ENCODE measurements at regions not wholly inside any gene's neighbourhood (a gene's known extent, or its start where the extent isn't known, plus 50 kb on each side); places are given as distances from the start of the nearest gene placed in this dataset.
A peak's percentile ranks its signal among the peaks of the same experiment; 100 is the strongest.
"Not testable (repeated sequence)": the region's sequence is repeated elsewhere in the genome, so short reads cannot be mapped to it uniquely, and the experiment has no call there.

- no peak overlapping the region for H3K4me3 ChIP-seq (ENCODE audit: low read length)
- DNase-seq (ENCODE audit: low read depth, low spot score): no peak
Measured at GRCh38 chr7:85830982-85831381, 644.1 kb upstream of the SEMA3D start.

- H3K4me3 ChIP-seq (ENCODE audit: low read length): no peak overlapping the region
- DNase-seq (ENCODE audit: low read depth, low spot score): peak; percentile 4
Measured at GRCh38 chr7:85829817-85830432, 643.1 kb upstream of the SEMA3D start.

- no peak for DNase-seq (ENCODE audit: low read depth, low spot score)
- H3K4me3 ChIP-seq (ENCODE audit: low read length): no peak overlapping the region
Measured at GRCh38 chr7:85829176-85829575, 642.3 kb upstream of the SEMA3D start.

GRCh38 chr7:85828614-85829013, 641.8 kb upstream of the SEMA3D start:
- no peak for DNase-seq (ENCODE audit: low read depth, low spot score)
- no peak overlapping the region for H3K4me3 ChIP-seq (ENCODE audit: low read length)

GRCh38 chr7:85823396-85824080, 636.7 kb upstream of the SEMA3D start:
- DNase-seq (ENCODE audit: low read depth, low spot score): no peak
- no peak overlapping the region for H3K4me3 ChIP-seq (ENCODE audit: low read length)

GRCh38 chr7:85821926-85822325, 635.1 kb upstream of the SEMA3D start:
- no peak overlapping the region for H3K4me3 ChIP-seq (ENCODE audit: low read length)
- DNase-seq (ENCODE audit: low read depth, low spot score): no peak

GRCh38 chr7:85820702-85821443, 634.0 kb upstream of the SEMA3D start:
- no peak overlapping the region for H3K4me3 ChIP-seq (ENCODE audit: low read length)
- no peak for DNase-seq (ENCODE audit: low read depth, low spot score)

GRCh38 chr7:85815526-85815925, 628.7 kb upstream of the SEMA3D start:
- no peak overlapping the region for H3K4me3 ChIP-seq (ENCODE audit: low read length)
- DNase-seq (ENCODE audit: low read depth, low spot score): no peak

GRCh38 chr7:85806321-85806720, 619.5 kb upstream of the SEMA3D start:
- H3K4me3 ChIP-seq (ENCODE audit: low read length): no peak overlapping the region
- DNase-seq (ENCODE audit: low read depth, low spot score): no peak

- H3K4me3 ChIP-seq (ENCODE audit: low read length): no peak overlapping the region
Measured at GRCh38 chr7:85805656-85806055, 618.8 kb upstream of the SEMA3D start.

GRCh38 chr7:85805249-85805648, 618.4 kb upstream of the SEMA3D start:
- no peak for DNase-seq (ENCODE audit: low read depth, low spot score)
- no peak overlapping the region for H3K4me3 ChIP-seq (ENCODE audit: low read length)

More at GRCh38 chr7:85805656-85806055, 618.8 kb upstream of the SEMA3D start:
- no peak for DNase-seq (ENCODE audit: low read depth, low spot score)

GRCh38 chr7:85802211-85802610, 615.4 kb upstream of the SEMA3D start:
- DNase-seq (ENCODE audit: low read depth, low spot score): no peak

GRCh38 chr7:85796956-85797355, 610.1 kb upstream of the SEMA3D start:
- no peak for DNase-seq (ENCODE audit: low read depth, low spot score)
- H3K4me3 ChIP-seq (ENCODE audit: low read length): no peak overlapping the region

More at GRCh38 chr7:85802211-85802610, 615.4 kb upstream of the SEMA3D start:
- H3K4me3 ChIP-seq (ENCODE audit: low read length): no peak overlapping the region

- not testable (repeated sequence) for H3K4me3 ChIP-seq (ENCODE audit: low read length); DNase-seq (ENCODE audit: low read depth, low spot score)
Measured at GRCh38 chr7:85791098-85791497, 604.2 kb upstream of the SEMA3D start.

GRCh38 chr7:85781606-85782005, 594.8 kb upstream of the SEMA3D start:
- DNase-seq (ENCODE audit: low read depth, low spot score): no peak
- H3K4me3 ChIP-seq (ENCODE audit: low read length): no peak overlapping the region

GRCh38 chr7:85776691-85777345, 590.0 kb upstream of the SEMA3D start:
- DNase-seq (ENCODE audit: low read depth, low spot score): peak; percentile 41
- no peak overlapping the region for H3K4me3 ChIP-seq (ENCODE audit: low read length)

GRCh38 chr7:85775431-85775830, 588.6 kb upstream of the SEMA3D start:
- DNase-seq (ENCODE audit: low read depth, low spot score): no peak
- H3K4me3 ChIP-seq (ENCODE audit: low read length): no peak overlapping the region

- no peak for DNase-seq (ENCODE audit: low read depth, low spot score)
- H3K4me3 ChIP-seq (ENCODE audit: low read length): no peak overlapping the region
Measured at GRCh38 chr7:85774986-85775385, 588.1 kb upstream of the SEMA3D start.

- H3K4me3 ChIP-seq (ENCODE audit: low read length): no peak overlapping the region
- no peak for DNase-seq (ENCODE audit: low read depth, low spot score)
Measured at GRCh38 chr7:85773116-85773728, 586.4 kb upstream of the SEMA3D start.
